ENCODE measurements at regions not wholly inside any gene's neighbourhood (a gene's known extent, or its start where the extent isn't known, plus 50 kb on each side); places are given as distances from the start of the nearest gene placed in this dataset.

DNA sequence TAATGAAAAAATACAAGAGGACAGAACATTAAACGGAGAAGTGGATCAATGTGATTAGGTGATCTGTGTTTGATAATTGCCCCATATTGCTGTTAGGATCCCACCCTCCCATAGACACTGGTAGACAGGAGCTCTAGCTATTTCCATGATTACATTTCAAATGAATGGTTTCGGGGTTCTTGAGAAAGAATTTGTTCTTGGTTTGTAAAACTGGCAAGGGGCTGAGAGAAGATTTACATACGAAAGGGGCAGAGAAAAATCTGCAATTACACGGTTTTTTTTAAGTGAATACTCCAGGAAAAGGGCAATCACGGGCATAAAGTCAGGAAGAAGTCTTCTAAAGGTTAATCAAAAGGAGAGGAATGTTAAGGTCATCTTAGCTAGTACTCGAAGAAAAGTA lies 2125.7 kb upstream of the PCDH20 start:
- TF ChIP-seq, protein P1, sequence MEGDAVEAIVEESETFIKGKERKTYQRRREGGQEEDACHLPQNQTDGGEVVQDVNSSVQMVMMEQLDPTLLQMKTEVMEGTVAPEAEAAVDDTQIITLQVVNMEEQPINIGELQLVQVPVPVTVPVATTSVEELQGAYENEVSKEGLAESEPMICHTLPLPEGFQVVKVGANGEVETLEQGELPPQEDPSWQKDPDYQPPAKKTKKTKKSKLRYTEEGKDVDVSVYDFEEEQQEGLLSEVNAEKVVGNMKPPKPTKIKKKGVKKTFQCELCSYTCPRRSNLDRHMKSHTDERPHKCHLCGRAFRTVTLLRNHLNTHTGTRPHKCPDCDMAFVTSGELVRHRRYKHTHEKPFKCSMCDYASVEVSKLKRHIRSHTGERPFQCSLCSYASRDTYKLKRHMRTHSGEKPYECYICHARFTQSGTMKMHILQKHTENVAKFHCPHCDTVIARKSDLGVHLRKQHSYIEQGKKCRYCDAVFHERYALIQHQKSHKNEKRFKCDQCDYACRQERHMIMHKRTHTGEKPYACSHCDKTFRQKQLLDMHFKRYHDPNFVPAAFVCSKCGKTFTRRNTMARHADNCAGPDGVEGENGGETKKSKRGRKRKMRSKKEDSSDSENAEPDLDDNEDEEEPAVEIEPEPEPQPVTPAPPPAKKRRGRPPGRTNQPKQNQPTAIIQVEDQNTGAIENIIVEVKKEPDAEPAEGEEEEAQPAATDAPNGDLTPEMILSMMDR (IDR thresholded peaks at IDR 0.05; ENCODE audit: extremely low read depth in 1 of 2, insufficient read depth in 1 of 2, low read depth in 1 of 2, low read length in 2 of 2): no peak
- TF ChIP-seq POLR2AphosphoS5 (IDR thresholded peaks at IDR 0.05; ENCODE audit: insufficient read depth, low read depth, low read length) (no peak), POLR2A (IDR thresholded peaks at IDR 0.05; ENCODE audit: low read depth, low read length) (no peak), EZH2 (IDR thresholded peaks at IDR 0.05; ENCODE audit: borderline replicate concordance, low read depth, low read length, severe bottlenecking) (no peak)

All from endothelial cell of umbilical vein (primary cell).